GM12878 (cell line): ENCODE measurements at regions not wholly inside any gene's neighbourhood (a gene's known extent, or its start where the extent isn't known, plus 50 kb on each side); places are given as distances from the start of the nearest gene placed in this dataset.

ENCODE experiments used
- CBFB ChIP-seq: IDR thresholded peaks from 2 replicates; pipeline ENCODE4 v1.6.1; 2016; ENCODE audit warnings: antibody characterized with exemption, low read depth
- CHD1 ChIP-seq: IDR thresholded peaks from 2 replicates; pipeline ENCODE4 v1.6.1; 2012; ENCODE audit warnings: low read depth, low read length, improper control_type of control experiment
- CTCF ChIP-seq, 3 experiments: IDR thresholded peaks in 2 of 3; conservative IDR thresholded peaks in 1 of 3; 2 replicates each; pipeline ENCODE4 v1.5.1; 2011; ENCODE audit warnings: low read depth in 3 of 3, low read length in 3 of 3, mild to moderate bottlenecking in 3 of 3, control low read depth in 2 of 3, moderate library complexity in 2 of 3, inconsistent platforms in 1 of 3, mixed read lengths in 1 of 3; ENCODE audit not compliant: control insufficient read depth in 2 of 3, insufficient read depth in 1 of 3; ENCODE audit errors: extremely low read depth in 1 of 3
- EZH2 ChIP-seq: IDR thresholded peaks from 2 replicates; pipeline ENCODE4 v1.6.1; 2012; ENCODE audit warnings: low read depth, mild to moderate bottlenecking, control low read depth, inconsistent platforms, low read length, borderline replicate concordance; ENCODE audit not compliant: control insufficient read depth
- GABPA ChIP-seq: IDR thresholded peaks from 2 replicates; pipeline ENCODE4 v1.6.1; 2014; ENCODE audit warnings: antibody characterized with exemption, low read depth, mild to moderate bottlenecking, inconsistent platforms
- GATAD2B ChIP-seq: fragments of 450-650 bp; conservative IDR thresholded peaks from 2 replicates; pipeline ENCODE4 v1.6.1; 2017; ENCODE audit warnings: low read depth, mild to moderate bottlenecking, moderate library complexity
- HDAC2 ChIP-seq: fragments of 200-600 bp; sonication (generic); IDR thresholded peaks from 2 replicates; pipeline ENCODE4 v1.6.1; 2017
- NRF1 ChIP-seq: conservative IDR thresholded peaks from 2 replicates; pipeline ENCODE4 v1.6.1; 2011; ENCODE audit warnings: mild to moderate bottlenecking, low read depth, low read length, improper control_type of control experiment
- REST ChIP-seq: IDR thresholded peaks from 2 replicates; pipeline ENCODE4 v1.6.1; 2012; ENCODE audit warnings: mild to moderate bottlenecking, low read depth, low read length
- SREBF1 ChIP-seq: IDR thresholded peaks from 2 replicates; pipeline ENCODE4 v1.6.1; 2012; ENCODE audit warnings: mild to moderate bottlenecking, low read length
- USF2 ChIP-seq: IDR thresholded peaks from 2 replicates; pipeline ENCODE4 v1.6.1; 2011; ENCODE audit warnings: low read depth, low read length, improper control_type of control experiment, borderline replicate concordance
- ZBTB11 ChIP-seq: fragments of 450-650 bp; formaldehyde crosslinking; IDR thresholded peaks from 2 replicates; pipeline ENCODE4 v1.5.0; 2022; ENCODE audit warnings: mild to moderate bottlenecking, missing genetic modification characterization

- no peak for TF ChIP-seq ZBTB11 (CRISPR knock-in tag)
- no peak for TF ChIP-seq USF2
- no peak for TF ChIP-seq SREBF1
- TF ChIP-seq GATAD2B, result no peak
- no peak for TF ChIP-seq REST
- no peak for TF ChIP-seq EZH2
- TF ChIP-seq CTCF (IDR thresholded peaks at IDR 0.05 in 2 of 3, conservative IDR thresholded peaks at IDR 0.05 in 1 of 3; ENCODE audit: control insufficient read depth in 2 of 3, extremely low read depth in 1 of 3, insufficient read depth in 1 of 3, low read depth in 3 of 3, low read length in 3 of 3), result no peak
- TF ChIP-seq GABPA, result no peak
- TF ChIP-seq HDAC2, result no peak
- TF ChIP-seq CBFB, result no peak
- no peak for TF ChIP-seq NRF1
- TF ChIP-seq CHD1, result no peak
Observed at GRCh38 chr9:79115176-79115575, 456.6 kb upstream of the TLE4 start.
